ENCODE measurements at regions not wholly inside any gene's neighbourhood (a gene's known extent, or its start where the extent isn't known, plus 50 kb on each side); places are given as distances from the start of the nearest gene placed in this dataset.
"Not testable (repeated sequence)": the region's sequence is repeated elsewhere in the genome, so short reads cannot be mapped to it uniquely, and the experiment has no call there.

- no peak for DNase-seq (ENCODE audit: low spot score)
These were observed 1167.9 kb downstream of the DSC3 start for GRCh38 chr18:29874519-29875098.

- no peak for DNase-seq (ENCODE audit: low spot score)
These were observed 1169.3 kb downstream of the DSC3 start for GRCh38 chr18:29873211-29873610.

- DNase-seq (ENCODE audit: low spot score), result no peak
These were observed 1171.3 kb downstream of the DSC3 start for GRCh38 chr18:29871246-29871645.

- DNase-seq (ENCODE audit: low spot score), result no peak
These were observed 1179.7 kb downstream of the DSC3 start for GRCh38 chr18:29862824-29863223.

GRCh38 chr18:29855637-29856036 lies 1186.9 kb downstream of the DSC3 start:
- DNase-seq (ENCODE audit: low spot score), result no peak

GRCh38 chr18:29853126-29853525 lies 1189.4 kb downstream of the DSC3 start:
- no peak for DNase-seq (ENCODE audit: low spot score)

- DNase-seq (ENCODE audit: low spot score), result no peak
These were observed 1193.4 kb downstream of the DSC3 start for GRCh38 chr18:29849144-29849543.

- DNase-seq (ENCODE audit: low spot score), result no peak
These were observed 1200.9 kb downstream of the DSC3 start for GRCh38 chr18:29841631-29842030.

- no peak for DNase-seq (ENCODE audit: low spot score)
These were observed 1202.5 kb downstream of the DSC3 start for GRCh38 chr18:29840089-29840488.

- DNase-seq (ENCODE audit: low spot score), result not testable (repeated sequence)
These were observed 1203.6 kb downstream of the DSC3 start for GRCh38 chr18:29838961-29839360.

- no peak for DNase-seq (ENCODE audit: low spot score)
These were observed 1204.0 kb downstream of the DSC3 start for GRCh38 chr18:29838556-29838955.

- DNase-seq (ENCODE audit: low spot score), result no peak
These were observed 1218.9 kb downstream of the DSC3 start for GRCh38 chr18:29823671-29824070.

GRCh38 chr18:29821544-29821943 lies 1221.0 kb downstream of the DSC3 start:
- no peak for DNase-seq (ENCODE audit: low spot score)

GRCh38 chr18:29811519-29811918 lies 1231.0 kb downstream of the DSC3 start:
- no peak for DNase-seq (ENCODE audit: low spot score)

GRCh38 chr18:29780816-29781215 lies 1261.7 kb downstream of the DSC3 start:
- no peak for DNase-seq (ENCODE audit: low spot score)

GRCh38 chr18:29779096-29779495 lies 1263.4 kb downstream of the DSC3 start:
- DNase-seq (ENCODE audit: low spot score), result no peak

- DNase-seq (ENCODE audit: low spot score), result no peak
These were observed 1289.2 kb downstream of the DSC3 start for GRCh38 chr18:29753379-29753778.

GRCh38 chr18:29749704-29750103 lies 1292.8 kb downstream of the DSC3 start:
- DNase-seq (ENCODE audit: low spot score), result no peak

- no peak for DNase-seq (ENCODE audit: low spot score)
These were observed 1301.1 kb downstream of the DSC3 start for GRCh38 chr18:29741461-29741860.

GRCh38 chr18:29737620-29738019 lies 1304.9 kb downstream of the DSC3 start:
- no peak for DNase-seq (ENCODE audit: low spot score)

- no peak for DNase-seq (ENCODE audit: low spot score)
These were observed 1305.4 kb downstream of the DSC3 start for GRCh38 chr18:29737190-29737589.

- DNase-seq (ENCODE audit: low spot score), result no peak
These were observed 1312.5 kb downstream of the DSC3 start for GRCh38 chr18:29730073-29730472.

GRCh38 chr18:29726646-29727045 lies 1315.9 kb downstream of the DSC3 start:
- DNase-seq (ENCODE audit: low spot score), result no peak

- DNase-seq (ENCODE audit: low spot score), result not testable (repeated sequence)
These were observed 1319.1 kb downstream of the DSC3 start for GRCh38 chr18:29723486-29723885.
